ENCODE measurements at regions not wholly inside any gene's neighbourhood (a gene's known extent, or its start where the extent isn't known, plus 50 kb on each side); places are given as distances from the start of the nearest gene placed in this dataset.

DNA sequence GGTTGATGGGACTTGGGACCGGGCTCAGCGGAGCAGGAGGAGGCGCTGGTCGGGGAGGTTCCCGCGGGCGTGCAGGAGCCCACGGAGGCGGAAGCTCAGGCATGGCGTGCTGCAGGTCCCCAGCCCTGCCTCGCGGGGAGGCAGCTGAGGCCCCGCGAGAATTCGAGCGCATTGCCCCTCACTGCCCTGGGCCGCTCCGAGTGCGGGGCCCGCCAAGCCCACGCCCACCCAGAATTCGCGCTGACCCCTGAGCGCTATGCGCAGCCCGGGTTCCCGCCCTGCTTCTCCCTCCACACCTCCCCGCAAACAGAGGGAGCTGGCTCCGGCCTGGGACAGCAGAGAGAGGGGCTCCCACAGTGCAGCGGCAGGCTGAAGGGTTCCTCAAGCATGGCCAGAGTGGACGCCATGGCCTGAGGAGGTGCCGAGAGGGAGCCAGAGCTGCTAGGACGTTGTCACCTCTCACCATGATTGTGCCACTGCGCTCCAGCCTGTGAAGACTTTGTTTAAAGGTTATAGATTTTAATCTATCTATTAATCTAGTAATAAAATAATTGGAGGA lies 357.2 kb upstream of the RGPD4 start:
- no peaks in the 10 kb centered on the region; the same call in 1 of the 2 replicates for H3K9me3 ChIP-seq (ENCODE audit: control insufficient read depth, insufficient read depth, low read length)
- H3K27me3 ChIP-seq (ENCODE audit: control insufficient read depth, low read length) = no peaks in the 10 kb centered on the region
- no peaks in the 10 kb centered on the region for H3K36me3 ChIP-seq (ENCODE audit: control insufficient read depth, low read length)
- no peak for TF ChIP-seq EZH2phosphoT487 (IDR thresholded peaks at IDR 0.05; ENCODE audit: borderline replicate concordance, low read length)
- no peak for TF ChIP-seq CTCF (IDR thresholded peaks at IDR 0.05; ENCODE audit: low read depth, low read length, poor library complexity, severe bottlenecking)
- H3K4me3 ChIP-seq (ENCODE audit: low read length) = no peak overlapping the region
- H4K20me1 ChIP-seq (ENCODE audit: control insufficient read depth, insufficient read depth, low read depth, low read length) = no peaks in the 10 kb centered on the region
- no peaks in the 10 kb centered on the region for H3K4me1 ChIP-seq (ENCODE audit: control insufficient read depth, low read length)
- H3K27ac ChIP-seq (ENCODE audit: low read depth, low read length) = no peak overlapping the region
- no peaks in the 10 kb centered on the region for H3F3A ChIP-seq (ENCODE audit: control insufficient read depth, insufficient read depth)
- no peaks in the 10 kb centered on the region for H3K9me2 ChIP-seq (replicated peaks; ENCODE audit: control insufficient read depth, low read length)
- no peak overlapping the region for H3K4me2 ChIP-seq (ENCODE audit: low read length)
- H3K79me2 ChIP-seq (ENCODE audit: control insufficient read depth, low read length) = no peaks in the 10 kb centered on the region

DNA sequence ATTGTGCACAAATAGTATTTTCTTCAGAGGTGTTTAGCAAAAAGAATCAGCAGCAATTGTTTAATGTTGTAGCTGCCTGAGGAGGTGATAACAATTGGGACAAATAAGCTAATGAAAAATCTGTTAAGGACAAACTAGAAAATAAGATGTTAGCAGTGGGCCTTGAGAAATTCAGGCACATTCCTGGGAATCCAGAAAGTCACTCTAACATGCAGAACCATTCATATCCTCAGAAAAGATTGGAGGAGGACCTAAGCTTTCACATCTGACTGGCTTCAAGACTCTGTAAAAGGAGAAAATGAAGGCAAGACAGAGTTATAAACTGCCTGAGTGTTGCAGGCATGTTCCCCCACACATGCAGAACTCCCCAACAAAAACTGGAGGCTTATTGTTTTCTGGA lies 353.5 kb upstream of the RGPD4 start:
- Histone ChIP-seq H3K4me1 (ENCODE audit: control insufficient read depth, low read length) (no peaks in the 10 kb centered on the region), H3K4me3 (ENCODE audit: low read length) (no peak overlapping the region), H3K9me2 (replicated peaks; ENCODE audit: control insufficient read depth, low read length) (no peaks in the 10 kb centered on the region), H4K20me1 (ENCODE audit: control insufficient read depth, insufficient read depth, low read depth, low read length) (no peaks in the 10 kb centered on the region), H3K27me3 (ENCODE audit: control insufficient read depth, low read length) (no peaks in the 10 kb centered on the region), H3K9me3 (ENCODE audit: control insufficient read depth, insufficient read depth, low read length) (peaks cover 5% of the 10 kb centered on the region; the same call in 1 of the 2 replicates), H3F3A (ENCODE audit: control insufficient read depth, insufficient read depth) (no peaks in the 10 kb centered on the region), H3K4me2 (ENCODE audit: low read length) (no peak overlapping the region), H3K36me3 (ENCODE audit: control insufficient read depth, low read length) (no peaks in the 10 kb centered on the region), H3K79me2 (ENCODE audit: control insufficient read depth, low read length) (no peaks in the 10 kb centered on the region), H3K27ac (ENCODE audit: low read depth, low read length) (no peak overlapping the region)
- TF ChIP-seq EZH2phosphoT487 (IDR thresholded peaks at IDR 0.05; ENCODE audit: borderline replicate concordance, low read length) (no peak), CTCF (IDR thresholded peaks at IDR 0.05; ENCODE audit: low read depth, low read length, poor library complexity, severe bottlenecking) (no peak)

GRCh38 chr2:107475859-107476258 lies 350.8 kb upstream of the RGPD4 start:
- Histone ChIP-seq H3K9me3 (ENCODE audit: control insufficient read depth, insufficient read depth, low read length) (0 out of 2 replicates have a peak, but pooled peaks cover 5% of the 10 kb centered on the region), H3K79me2 (ENCODE audit: control insufficient read depth, low read length) (no peaks in the 10 kb centered on the region), H3K4me1 (ENCODE audit: control insufficient read depth, low read length) (no peaks in the 10 kb centered on the region), H3K27ac (ENCODE audit: low read depth, low read length) (no peak overlapping the region), H3K27me3 (ENCODE audit: control insufficient read depth, low read length) (no peaks in the 10 kb centered on the region), H3K9me2 (replicated peaks; ENCODE audit: control insufficient read depth, low read length) (no peaks in the 10 kb centered on the region), H3K4me2 (ENCODE audit: low read length) (no peak overlapping the region), H3K36me3 (ENCODE audit: control insufficient read depth, low read length) (no peaks in the 10 kb centered on the region), H3K4me3 (ENCODE audit: low read length) (no peak overlapping the region), H3F3A (ENCODE audit: control insufficient read depth, insufficient read depth) (no peaks in the 10 kb centered on the region), H4K20me1 (ENCODE audit: control insufficient read depth, insufficient read depth, low read depth, low read length) (no peaks in the 10 kb centered on the region)
- TF ChIP-seq CTCF (IDR thresholded peaks at IDR 0.05; ENCODE audit: low read depth, low read length, poor library complexity, severe bottlenecking) (no peak), EZH2phosphoT487 (IDR thresholded peaks at IDR 0.05; ENCODE audit: borderline replicate concordance, low read length) (no peak)
